GM18505 (cell line): ENCODE measurements at regions not wholly inside any gene's neighbourhood (a gene's known extent, or its start where the extent isn't known, plus 50 kb on each side); places are given as distances from the start of the nearest gene placed in this dataset.

Experiments used
- ATAC-seq: cut with Tn5 transposase; IDR thresholded peaks from one replicate; pipeline ENCODE4 v1.9.1; 2021; ENCODE audit not compliant: unreplicated experiment
- POLR2A ChIP-seq: IDR thresholded peaks from 4 replicates; pipeline ENCODE4 v1.6.1; 2011; ENCODE audit warnings: borderline replicate concordance; ENCODE audit not compliant: insufficient read depth, insufficient read length; ENCODE audit errors: extremely low read depth

GRCh38 chr2:65599693-65600092, 167.3 kb upstream of the SPRED2 start:
- TF ChIP-seq POLR2A: no peak

GRCh38 chr2:65598996-65599395, 166.6 kb upstream of the SPRED2 start:
- no peak for TF ChIP-seq POLR2A

More at GRCh38 chr2:65599693-65600092, 167.3 kb upstream of the SPRED2 start:
- ATAC-seq: no peak

GRCh38 chr2:65598264-65598663, 165.9 kb upstream of the SPRED2 start:
- no peak for TF ChIP-seq POLR2A
- no peak for ATAC-seq

More at GRCh38 chr2:65598996-65599395, 166.6 kb upstream of the SPRED2 start:
- ATAC-seq: no peak

- no peak for TF ChIP-seq POLR2A
- no peak for ATAC-seq
Observed at GRCh38 chr2:65595630-65596029, 163.2 kb upstream of the SPRED2 start.

GRCh38 chr2:65594150-65594549, 161.8 kb upstream of the SPRED2 start:
- TF ChIP-seq POLR2A: no peak
- no peak for ATAC-seq

- ATAC-seq: no peak
- no peak for TF ChIP-seq POLR2A
Observed at GRCh38 chr2:65589667-65590066, 157.3 kb upstream of the SPRED2 start.

GRCh38 chr2:65587779-65588178, 155.4 kb upstream of the SPRED2 start:
- no peak for TF ChIP-seq POLR2A
- no peak for ATAC-seq

- no peak for TF ChIP-seq POLR2A
- no peak for ATAC-seq
Observed at GRCh38 chr2:65586516-65586915, 154.1 kb upstream of the SPRED2 start.

GRCh38 chr2:65583061-65583460, 150.7 kb upstream of the SPRED2 start:
- no peak for TF ChIP-seq POLR2A
- no peak for ATAC-seq

- no peak for TF ChIP-seq POLR2A
- no peak for ATAC-seq
Observed at GRCh38 chr2:65582364-65582763, 150.0 kb upstream of the SPRED2 start.

GRCh38 chr2:65580824-65581223, 148.4 kb upstream of the SPRED2 start:
- no peak for ATAC-seq
- TF ChIP-seq POLR2A: no peak

GRCh38 chr2:65579506-65580235, 147.3 kb upstream of the SPRED2 start:
- no peak for ATAC-seq
- no peak for TF ChIP-seq POLR2A

- no peak for ATAC-seq
- TF ChIP-seq POLR2A: no peak
Observed at GRCh38 chr2:65577654-65578053, 145.3 kb upstream of the SPRED2 start.

GRCh38 chr2:65576861-65577601, 144.6 kb upstream of the SPRED2 start:
- ATAC-seq: no peak
- no peak for TF ChIP-seq POLR2A
